Testis (tissue), 2 donors: ENCODE measurements at regions not wholly inside any gene's neighbourhood (a gene's known extent, or its start where the extent isn't known, plus 50 kb on each side); places are given as distances from the start of the nearest gene placed in this dataset.

Experiments used
- POLR2A ChIP-seq: fragments of 450-650 bp; IDR thresholded peaks from one replicate; pipeline ENCODE4 v1.6.1; 2017; ENCODE audit warnings: antibody characterized with exemption, mild to moderate bottlenecking, moderate library complexity
- TF ChIP-seq, protein P1 (sequence below), 3 experiments: fragments of 450-650 bp in 2 of 3; fragments of 200-600 bp in 1 of 3; sonication (generic) in 1 of 3; IDR thresholded peaks; one replicate each; pipeline ENCODE4 v1.5.1; 2016 to 2019; ENCODE audit warnings: antibody characterized with exemption in 3 of 3, mild to moderate bottlenecking in 2 of 3, moderate library complexity in 1 of 3

DNA sequence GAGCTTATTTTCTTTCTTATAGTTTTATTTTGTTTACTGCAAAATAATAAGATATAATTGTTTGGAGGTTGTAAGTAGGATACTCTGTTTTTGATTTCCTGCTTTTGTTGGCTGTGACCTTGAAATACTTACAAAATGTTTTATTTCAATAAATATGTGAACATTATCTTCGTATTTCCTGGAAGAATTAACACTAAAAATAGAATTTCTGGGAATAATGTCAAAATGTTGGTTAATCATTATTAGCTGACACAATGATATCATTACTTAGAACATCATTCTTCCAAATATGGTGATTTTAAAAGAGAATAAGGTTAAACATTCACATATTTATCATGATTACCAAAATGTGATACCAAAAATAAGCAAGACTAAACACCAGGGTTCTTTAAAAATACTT lies 1148.6 kb upstream of the PRR20A start:
- no peak for TF ChIP-seq POLR2A
- TF ChIP-seq, protein P1, sequence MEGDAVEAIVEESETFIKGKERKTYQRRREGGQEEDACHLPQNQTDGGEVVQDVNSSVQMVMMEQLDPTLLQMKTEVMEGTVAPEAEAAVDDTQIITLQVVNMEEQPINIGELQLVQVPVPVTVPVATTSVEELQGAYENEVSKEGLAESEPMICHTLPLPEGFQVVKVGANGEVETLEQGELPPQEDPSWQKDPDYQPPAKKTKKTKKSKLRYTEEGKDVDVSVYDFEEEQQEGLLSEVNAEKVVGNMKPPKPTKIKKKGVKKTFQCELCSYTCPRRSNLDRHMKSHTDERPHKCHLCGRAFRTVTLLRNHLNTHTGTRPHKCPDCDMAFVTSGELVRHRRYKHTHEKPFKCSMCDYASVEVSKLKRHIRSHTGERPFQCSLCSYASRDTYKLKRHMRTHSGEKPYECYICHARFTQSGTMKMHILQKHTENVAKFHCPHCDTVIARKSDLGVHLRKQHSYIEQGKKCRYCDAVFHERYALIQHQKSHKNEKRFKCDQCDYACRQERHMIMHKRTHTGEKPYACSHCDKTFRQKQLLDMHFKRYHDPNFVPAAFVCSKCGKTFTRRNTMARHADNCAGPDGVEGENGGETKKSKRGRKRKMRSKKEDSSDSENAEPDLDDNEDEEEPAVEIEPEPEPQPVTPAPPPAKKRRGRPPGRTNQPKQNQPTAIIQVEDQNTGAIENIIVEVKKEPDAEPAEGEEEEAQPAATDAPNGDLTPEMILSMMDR (IDR thresholded peaks at IDR 0.05), result no peak
